ENCODE measurements at regions not wholly inside any gene's neighbourhood (a gene's known extent, or its start where the extent isn't known, plus 50 kb on each side); places are given as distances from the start of the nearest gene placed in this dataset.

DNA sequence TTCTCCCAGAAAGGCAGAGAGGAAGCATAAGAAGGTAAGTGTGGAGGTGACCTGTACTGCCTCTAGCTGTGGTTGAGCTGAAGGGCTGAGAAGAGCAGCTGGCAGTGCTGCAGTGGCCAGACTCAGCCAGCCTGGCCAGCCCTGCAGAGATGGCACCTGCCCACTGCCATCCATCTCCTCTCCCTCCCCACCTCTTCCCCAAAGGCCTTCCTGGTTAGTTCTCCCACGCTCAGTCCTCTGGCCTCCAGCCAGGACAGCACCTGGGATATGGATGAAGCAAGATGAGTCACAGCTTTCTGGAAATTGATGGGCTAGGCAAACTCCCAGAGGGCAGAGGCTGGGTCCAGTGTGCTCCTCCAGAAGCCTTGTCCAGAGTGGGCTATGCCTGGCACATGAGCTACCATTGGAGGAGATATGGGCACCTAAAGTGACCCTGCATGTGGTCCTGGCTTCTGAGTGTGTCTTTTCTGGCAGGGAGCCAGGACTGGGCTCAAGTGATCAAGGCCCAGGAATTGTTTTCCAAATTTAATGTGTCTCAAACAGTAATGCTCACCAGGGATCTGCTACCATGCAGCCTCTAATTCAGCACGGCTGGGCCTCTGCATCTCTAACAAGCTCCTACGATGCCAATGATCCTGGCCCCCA lies 81.0 kb upstream of the CACUL1 start:
- in situ Hi-C loops (cut with MboI; ENCODE audit: low sequenced_read_pairs, unreplicated experiment): no loop called here
- TF ChIP-seq, protein P1, sequence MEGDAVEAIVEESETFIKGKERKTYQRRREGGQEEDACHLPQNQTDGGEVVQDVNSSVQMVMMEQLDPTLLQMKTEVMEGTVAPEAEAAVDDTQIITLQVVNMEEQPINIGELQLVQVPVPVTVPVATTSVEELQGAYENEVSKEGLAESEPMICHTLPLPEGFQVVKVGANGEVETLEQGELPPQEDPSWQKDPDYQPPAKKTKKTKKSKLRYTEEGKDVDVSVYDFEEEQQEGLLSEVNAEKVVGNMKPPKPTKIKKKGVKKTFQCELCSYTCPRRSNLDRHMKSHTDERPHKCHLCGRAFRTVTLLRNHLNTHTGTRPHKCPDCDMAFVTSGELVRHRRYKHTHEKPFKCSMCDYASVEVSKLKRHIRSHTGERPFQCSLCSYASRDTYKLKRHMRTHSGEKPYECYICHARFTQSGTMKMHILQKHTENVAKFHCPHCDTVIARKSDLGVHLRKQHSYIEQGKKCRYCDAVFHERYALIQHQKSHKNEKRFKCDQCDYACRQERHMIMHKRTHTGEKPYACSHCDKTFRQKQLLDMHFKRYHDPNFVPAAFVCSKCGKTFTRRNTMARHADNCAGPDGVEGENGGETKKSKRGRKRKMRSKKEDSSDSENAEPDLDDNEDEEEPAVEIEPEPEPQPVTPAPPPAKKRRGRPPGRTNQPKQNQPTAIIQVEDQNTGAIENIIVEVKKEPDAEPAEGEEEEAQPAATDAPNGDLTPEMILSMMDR (IDR thresholded peaks at IDR 0.05; ENCODE audit: borderline replicate concordance, control extremely low read depth, extremely low read depth, insufficient read depth, missing control alignments): no peak
- DNase-seq (ENCODE audit: low spot score): no peak

DNA sequence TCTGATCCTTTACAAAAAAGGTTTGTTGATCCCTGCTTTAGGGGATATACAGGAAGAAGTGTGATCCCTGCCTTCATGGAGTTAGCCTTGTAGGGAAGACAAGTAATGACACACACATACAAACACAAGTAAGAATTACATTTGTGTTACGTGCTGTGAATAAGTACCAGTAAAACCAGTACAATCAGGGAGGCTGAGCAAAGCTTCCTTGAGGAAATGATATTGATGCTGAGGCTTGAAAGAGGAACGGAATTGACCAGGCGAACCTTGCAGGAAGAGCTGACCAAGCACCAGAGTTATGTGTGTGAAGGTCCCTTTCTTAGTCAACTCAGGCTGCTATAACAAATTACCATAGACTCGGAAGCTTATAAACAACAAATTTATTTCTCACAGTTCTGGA lies 83.6 kb upstream of the CACUL1 start:
- TF ChIP-seq, protein P1 (IDR thresholded peaks at IDR 0.05; ENCODE audit: borderline replicate concordance, control extremely low read depth, extremely low read depth, insufficient read depth, missing control alignments): no peak
- no peak for DNase-seq (ENCODE audit: low spot score)
- in situ Hi-C loops (cut with MboI; ENCODE audit: low sequenced_read_pairs, unreplicated experiment): no loop called here

DNA sequence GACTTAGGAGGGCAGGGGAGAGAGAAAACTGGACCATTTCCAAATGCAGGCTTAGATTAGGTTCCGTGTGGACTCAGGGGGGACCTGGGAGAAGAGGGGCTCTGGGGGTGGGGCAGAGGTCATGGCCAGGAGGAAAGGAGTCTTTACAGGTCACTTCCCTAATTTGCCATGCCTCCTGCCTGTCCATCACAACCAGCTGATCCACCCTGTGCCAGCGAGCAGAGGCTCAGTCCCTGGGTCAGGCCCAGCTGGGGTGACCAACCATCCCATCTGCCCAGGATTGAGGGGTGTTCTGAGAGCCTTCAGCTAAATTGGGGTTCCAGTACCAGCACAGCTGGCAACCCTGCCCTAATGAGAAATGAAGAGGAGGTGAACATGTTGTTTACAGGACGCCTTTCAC lies 84.6 kb upstream of the CACUL1 start:
- no peak for DNase-seq (ENCODE audit: low spot score)
- in situ Hi-C loops (cut with MboI; ENCODE audit: low sequenced_read_pairs, unreplicated experiment): no loop called here
- TF ChIP-seq, protein P1 (IDR thresholded peaks at IDR 0.05; ENCODE audit: borderline replicate concordance, control extremely low read depth, extremely low read depth, insufficient read depth, missing control alignments): no peak

DNA sequence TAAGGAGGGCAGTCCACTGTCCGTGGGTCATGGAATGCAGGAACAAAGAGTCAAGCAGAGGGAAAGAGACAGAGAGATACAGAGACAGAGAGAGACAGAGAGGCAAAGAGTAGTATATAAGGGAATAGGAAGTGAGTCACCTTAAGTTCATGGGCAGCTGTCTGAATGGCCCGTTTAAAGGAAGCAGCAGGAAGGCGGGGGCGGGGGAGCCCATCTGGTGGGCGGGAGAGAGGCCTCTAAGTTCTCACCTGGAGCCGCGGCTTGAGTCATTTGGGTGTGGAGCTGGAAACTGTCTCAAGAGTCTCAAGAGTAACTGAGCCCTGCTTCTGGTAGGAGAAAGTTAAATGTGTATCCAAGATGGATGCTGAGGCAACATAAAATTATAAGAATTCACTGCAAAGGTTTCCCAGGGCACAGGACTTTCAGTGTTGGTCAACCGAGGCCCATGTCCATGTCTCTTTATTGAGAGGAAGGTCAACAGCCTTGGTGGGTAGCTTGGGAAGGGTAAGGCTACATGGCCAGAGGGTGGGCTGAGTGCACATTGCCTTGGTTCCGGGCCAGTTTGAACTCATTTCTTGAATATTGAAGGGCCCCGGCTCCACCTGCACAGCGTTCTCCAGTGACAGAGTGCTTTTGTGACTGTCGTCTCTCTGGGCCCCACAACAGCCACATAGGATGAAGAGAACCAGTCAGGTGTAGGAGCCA lies 85.5 kb upstream of the CACUL1 start:
- no peak for DNase-seq (ENCODE audit: low spot score)
- in situ Hi-C loops (cut with MboI; ENCODE audit: low sequenced_read_pairs, unreplicated experiment): no loop called here
- TF ChIP-seq, protein P1 (IDR thresholded peaks at IDR 0.05; ENCODE audit: borderline replicate concordance, control extremely low read depth, extremely low read depth, insufficient read depth, missing control alignments): no peak

DNA sequence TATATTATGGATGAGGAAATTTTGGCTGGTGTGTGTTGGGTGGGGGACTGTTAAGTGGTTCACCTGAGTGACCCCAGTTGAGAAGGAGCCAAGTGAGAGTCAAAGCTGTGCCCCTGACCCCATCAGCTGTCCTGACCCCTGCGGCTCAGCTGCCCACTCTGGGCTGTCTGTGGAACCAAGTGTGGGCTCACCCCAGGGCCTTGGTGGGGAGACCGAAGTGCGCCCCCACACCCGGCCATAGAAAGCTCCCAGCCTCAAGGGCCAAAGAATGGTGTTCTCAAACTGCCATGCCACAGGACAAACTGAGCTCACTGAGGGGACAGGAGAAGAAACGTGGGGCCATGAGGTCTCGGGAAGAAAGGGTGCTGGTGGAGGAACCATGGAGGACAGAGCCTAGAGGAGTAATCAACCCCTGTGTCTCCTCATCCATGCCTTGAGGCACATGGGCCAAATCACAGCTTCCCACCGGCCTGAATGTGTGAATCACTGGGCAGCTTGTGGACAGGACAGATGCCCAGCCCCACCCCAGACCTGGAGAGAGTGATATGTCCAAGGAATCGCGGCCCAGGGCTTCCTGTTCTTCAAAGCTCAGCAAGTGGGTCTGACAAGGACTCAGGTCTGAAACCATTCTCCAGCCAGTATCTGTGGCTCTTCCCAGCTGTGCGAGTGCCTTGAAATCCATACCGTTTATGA lies 86.2 kb upstream of the CACUL1 start:
- in situ Hi-C loops (cut with MboI; ENCODE audit: low sequenced_read_pairs, unreplicated experiment): no loop called here
- no peak for DNase-seq (ENCODE audit: low spot score)
- TF ChIP-seq, protein P1 (IDR thresholded peaks at IDR 0.05; ENCODE audit: borderline replicate concordance, control extremely low read depth, extremely low read depth, insufficient read depth, missing control alignments): no peak

DNA sequence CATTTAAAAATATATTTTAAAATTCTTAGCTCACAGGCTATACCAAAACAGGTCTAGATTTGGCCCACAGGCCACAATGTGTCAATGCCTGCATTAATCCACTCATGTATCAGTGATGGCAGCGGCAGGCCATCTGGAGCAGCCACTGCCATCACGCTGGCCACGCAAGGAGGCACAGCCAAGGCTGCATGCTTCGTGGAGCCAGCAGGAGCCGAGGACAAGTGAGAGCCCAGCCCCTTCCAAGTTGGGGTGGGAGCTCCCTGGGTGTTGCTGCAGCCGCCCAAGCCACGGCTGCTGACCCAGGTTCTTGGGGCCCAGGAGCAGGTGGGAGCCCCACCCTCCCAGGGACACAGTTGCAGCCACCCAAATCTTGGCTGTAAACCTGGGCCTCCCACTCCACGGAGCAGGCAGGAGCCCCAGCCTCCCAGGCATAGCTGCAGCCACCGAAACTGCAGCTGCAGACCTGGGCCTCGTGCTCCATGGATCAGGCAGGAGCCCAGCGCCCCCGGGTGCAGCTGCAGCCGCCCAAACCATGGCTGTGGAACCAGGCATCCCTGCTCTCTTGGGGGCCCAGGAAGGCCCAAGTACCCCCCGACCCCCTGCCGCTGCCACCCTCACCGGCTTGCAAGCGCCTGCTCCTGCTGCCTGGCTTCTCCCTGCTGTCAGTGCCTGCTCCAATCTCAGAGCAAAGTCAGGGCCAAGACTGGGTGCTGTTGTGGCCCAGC lies 87.3 kb upstream of the CACUL1 start:
- DNase-seq (ENCODE audit: low spot score): no peak
- TF ChIP-seq, protein P1 (IDR thresholded peaks at IDR 0.05; ENCODE audit: borderline replicate concordance, control extremely low read depth, extremely low read depth, insufficient read depth, missing control alignments): no peak
- in situ Hi-C loops (cut with MboI; ENCODE audit: low sequenced_read_pairs, unreplicated experiment): no loop called here

Measured in GM13976 (cell line).